ENCODE measurements at regions not wholly inside any gene's neighbourhood (a gene's known extent, or its start where the extent isn't known, plus 50 kb on each side); places are given as distances from the start of the nearest gene placed in this dataset.

GRCh38 chr16:22739077-22739476, 74.9 kb upstream of the HS3ST2 start:
- TF ChIP-seq CTCF (conservative IDR thresholded peaks at IDR 0.05; ENCODE audit: low read length) (no peak), EZH2phosphoT487 (IDR thresholded peaks at IDR 0.05; ENCODE audit: borderline replicate concordance) (no peak)

All from Loucy (cell line).